ENCODE measurements at regions not wholly inside any gene's neighbourhood (a gene's known extent, or its start where the extent isn't known, plus 50 kb on each side); places are given as distances from the start of the nearest gene placed in this dataset.

DNA sequence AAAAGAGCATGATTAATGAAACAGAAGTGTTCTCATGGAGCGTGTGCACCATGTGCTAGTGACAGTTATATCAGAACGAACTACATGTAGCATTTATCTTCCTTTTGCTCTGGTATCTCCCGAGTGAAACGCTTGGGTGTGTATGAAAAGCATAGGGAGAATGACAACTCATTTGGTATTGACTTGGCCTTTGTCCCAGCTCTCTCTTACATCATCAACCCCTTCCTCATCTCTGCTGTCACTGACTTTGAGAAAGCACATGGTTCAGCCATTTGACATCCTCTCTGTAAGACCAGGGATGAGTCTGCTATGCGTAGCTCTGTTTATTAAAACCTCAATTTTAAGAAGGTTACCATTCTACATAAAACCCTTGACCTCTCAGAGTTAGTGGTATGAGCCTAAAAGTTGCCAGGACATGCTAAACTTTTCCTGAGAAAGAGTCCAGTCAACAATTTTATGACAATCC lies 201.0 kb downstream of the NRIP1 start:
- intact Hi-C loops (cut with micrococcal nuclease), result loop anchor here (1.0 kb wide), 1 partner anchor 620 kb away; no protein-coding TSS in a partner anchor
- H3K27ac ChIP-seq (ENCODE audit: low read length), result no peak overlapping the region
- no peaks in the 10 kb centered on the region for H3K27me3 ChIP-seq (ENCODE audit: control insufficient read depth, insufficient read depth, low read length)
- Mint-ChIP-seq H3K4me3 (no peak overlapping the region), H3K9me3 (no peaks in the 10 kb centered on the region), H3K27me3 (ENCODE audit: low read depth in 2 of 2) (no peaks in the 10 kb centered on the region), H3K4me1 (no peaks in the 10 kb centered on the region), H3K36me3 (no peaks in the 10 kb centered on the region), H3K27ac (no peak overlapping the region)
- no peaks in the 10 kb centered on the region for H3K9me3 ChIP-seq (ENCODE audit: control insufficient read depth, insufficient read depth, low read length)
- TF ChIP-seq, protein P1, sequence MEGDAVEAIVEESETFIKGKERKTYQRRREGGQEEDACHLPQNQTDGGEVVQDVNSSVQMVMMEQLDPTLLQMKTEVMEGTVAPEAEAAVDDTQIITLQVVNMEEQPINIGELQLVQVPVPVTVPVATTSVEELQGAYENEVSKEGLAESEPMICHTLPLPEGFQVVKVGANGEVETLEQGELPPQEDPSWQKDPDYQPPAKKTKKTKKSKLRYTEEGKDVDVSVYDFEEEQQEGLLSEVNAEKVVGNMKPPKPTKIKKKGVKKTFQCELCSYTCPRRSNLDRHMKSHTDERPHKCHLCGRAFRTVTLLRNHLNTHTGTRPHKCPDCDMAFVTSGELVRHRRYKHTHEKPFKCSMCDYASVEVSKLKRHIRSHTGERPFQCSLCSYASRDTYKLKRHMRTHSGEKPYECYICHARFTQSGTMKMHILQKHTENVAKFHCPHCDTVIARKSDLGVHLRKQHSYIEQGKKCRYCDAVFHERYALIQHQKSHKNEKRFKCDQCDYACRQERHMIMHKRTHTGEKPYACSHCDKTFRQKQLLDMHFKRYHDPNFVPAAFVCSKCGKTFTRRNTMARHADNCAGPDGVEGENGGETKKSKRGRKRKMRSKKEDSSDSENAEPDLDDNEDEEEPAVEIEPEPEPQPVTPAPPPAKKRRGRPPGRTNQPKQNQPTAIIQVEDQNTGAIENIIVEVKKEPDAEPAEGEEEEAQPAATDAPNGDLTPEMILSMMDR (IDR thresholded peaks at IDR 0.05), result no peak
- 93% methylated on average over 3 of the region's 5 CpGs for WGBS (ENCODE audit: insufficient coverage)
- ATAC-seq (no peak), DNase-seq (no peak)
- H3K4me3 ChIP-seq (ENCODE audit: low read length), result no peak overlapping the region
- no peaks in the 10 kb centered on the region for H3K36me3 ChIP-seq (ENCODE audit: control insufficient read depth, insufficient read depth, low read length)
- no peaks in the 10 kb centered on the region for H3K4me1 ChIP-seq (ENCODE audit: control insufficient read depth, insufficient read depth, low read length)

DNA sequence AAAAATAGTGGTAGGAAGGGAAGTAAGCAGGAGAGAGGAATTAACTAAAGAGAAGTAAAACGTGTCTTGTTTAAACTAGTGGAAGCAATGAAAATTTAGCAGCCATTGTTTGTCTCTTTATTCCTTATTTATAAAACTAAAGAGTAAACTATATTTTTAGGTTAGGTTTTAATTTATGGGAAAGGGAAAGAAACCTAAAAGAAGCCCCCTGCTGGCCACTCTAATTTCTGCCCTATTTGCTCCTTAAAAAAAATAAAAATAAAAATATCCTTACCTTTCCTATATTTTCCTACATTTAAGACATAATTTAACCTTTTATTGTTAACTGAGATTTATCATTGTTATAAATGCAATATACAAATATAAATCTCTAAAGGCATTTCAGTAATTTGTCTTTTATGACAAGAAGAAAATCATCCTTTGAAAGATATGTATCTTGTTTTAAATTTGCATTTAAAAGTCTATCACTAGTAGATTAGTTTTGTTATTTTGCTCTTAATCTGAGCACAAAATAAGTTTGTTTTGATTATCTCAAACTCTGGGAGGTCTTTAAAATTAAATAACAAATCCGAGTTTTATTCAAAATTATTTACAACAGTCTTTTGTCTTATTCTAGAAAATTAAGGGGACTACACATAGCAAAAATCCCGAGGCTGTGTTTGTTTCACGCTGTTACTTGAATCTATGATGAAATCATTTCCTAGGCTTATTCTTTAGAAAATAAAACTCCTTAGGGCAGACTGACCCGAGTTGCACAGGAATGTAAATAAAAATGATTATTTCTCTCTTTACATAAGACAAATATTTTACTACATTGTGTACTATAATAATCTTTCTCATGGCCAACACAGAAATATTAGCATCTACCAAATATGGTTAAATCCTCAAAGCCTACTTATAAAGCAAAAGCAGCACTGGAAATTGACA lies 201.7 kb downstream of the NRIP1 start:
- ATAC-seq (no peak), DNase-seq (peak in 1 of 2 donors; percentile 32)
- Mint-ChIP-seq H3K27me3 (ENCODE audit: low read depth in 2 of 2) (no peaks in the 10 kb centered on the region), H3K4me1 (no peaks in the 10 kb centered on the region), H3K27ac (no peak overlapping the region), H3K36me3 (no peaks in the 10 kb centered on the region), H3K9me3 (no peaks in the 10 kb centered on the region), H3K4me3 (no peak overlapping the region)
- Histone ChIP-seq H3K4me3 (ENCODE audit: low read length) (no peak overlapping the region), H3K4me1 (ENCODE audit: control insufficient read depth, insufficient read depth, low read length) (no peaks in the 10 kb centered on the region), H3K27ac (ENCODE audit: low read length) (no peak overlapping the region), H3K27me3 (ENCODE audit: control insufficient read depth, insufficient read depth, low read length) (no peaks in the 10 kb centered on the region), H3K36me3 (ENCODE audit: control insufficient read depth, insufficient read depth, low read length) (no peaks in the 10 kb centered on the region), H3K9me3 (ENCODE audit: control insufficient read depth, insufficient read depth, low read length) (no peaks in the 10 kb centered on the region)
- intact Hi-C loops (cut with micrococcal nuclease), result no loop called here
- 58% methylated on average over 2 of the region's 5 CpGs for WGBS (ENCODE audit: insufficient coverage)
- TF ChIP-seq, protein P1 (IDR thresholded peaks at IDR 0.05), result peak; percentile 56

DNA sequence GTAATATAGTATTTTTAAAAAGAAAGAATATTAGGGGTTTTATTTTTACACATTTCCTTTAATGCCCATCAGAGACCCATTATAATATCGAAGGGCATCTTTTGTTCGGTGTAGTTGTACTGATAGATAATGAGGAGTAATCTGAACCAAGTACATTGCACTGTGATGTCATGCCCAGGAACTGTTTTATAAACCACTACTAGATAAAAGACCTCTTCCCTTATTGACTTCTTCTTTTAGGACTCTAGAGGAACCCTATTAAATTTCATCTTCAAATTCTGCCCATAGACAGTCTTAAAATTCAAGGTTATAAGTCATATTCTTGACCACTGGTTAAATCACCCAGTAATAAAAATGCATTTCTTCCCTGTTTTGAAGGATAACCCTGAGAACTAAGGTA lies 206.5 kb downstream of the NRIP1 start:
- Histone ChIP-seq H3K4me3 (ENCODE audit: low read length) (no peak overlapping the region), H3K27me3 (ENCODE audit: control insufficient read depth, insufficient read depth, low read length) (no peaks in the 10 kb centered on the region), H3K4me1 (ENCODE audit: control insufficient read depth, insufficient read depth, low read length) (no peaks in the 10 kb centered on the region), H3K9me3 (ENCODE audit: control insufficient read depth, insufficient read depth, low read length) (no peaks in the 10 kb centered on the region), H3K27ac (ENCODE audit: low read length) (no peak overlapping the region), H3K36me3 (ENCODE audit: control insufficient read depth, insufficient read depth, low read length) (no peaks in the 10 kb centered on the region)
- TF ChIP-seq, protein P1 (IDR thresholded peaks at IDR 0.05), result no peak
- peak in 1 of 3 donors; percentile 48 for ATAC-seq
- no peaks in the 10 kb centered on the region for H3K27me3 Mint-ChIP-seq (ENCODE audit: low read depth in 2 of 2)
- DNase-seq, result no peak
- no peak overlapping the region for H3K27ac Mint-ChIP-seq
- H3K9me3 Mint-ChIP-seq, result peaks cover 2 to 3% of the 10 kb centered on the region in 2 donors
- H3K4me1 Mint-ChIP-seq, result no peaks in the 10 kb centered on the region
- no CpG with 5 or more reads among the region's 2 CpGs for WGBS (ENCODE audit: insufficient coverage)
- no peaks in the 10 kb centered on the region for H3K36me3 Mint-ChIP-seq
- intact Hi-C loops (cut with micrococcal nuclease), result no loop called here
- H3K4me3 Mint-ChIP-seq, result no peak overlapping the region
